Fibroblast of gingiva (primary cell): ENCODE measurements at regions not wholly inside any gene's neighbourhood (a gene's known extent, or its start where the extent isn't known, plus 50 kb on each side); places are given as distances from the start of the nearest gene placed in this dataset.
"Not testable (repeated sequence)": the region's sequence is repeated elsewhere in the genome, so short reads cannot be mapped to it uniquely, and the experiment has no call there.

Source experiments
- DNase-seq: peaks from one replicate; pipeline ENCODE4 v3.0.0-alpha.2; 2011; ENCODE audit warnings: low read depth

DNA sequence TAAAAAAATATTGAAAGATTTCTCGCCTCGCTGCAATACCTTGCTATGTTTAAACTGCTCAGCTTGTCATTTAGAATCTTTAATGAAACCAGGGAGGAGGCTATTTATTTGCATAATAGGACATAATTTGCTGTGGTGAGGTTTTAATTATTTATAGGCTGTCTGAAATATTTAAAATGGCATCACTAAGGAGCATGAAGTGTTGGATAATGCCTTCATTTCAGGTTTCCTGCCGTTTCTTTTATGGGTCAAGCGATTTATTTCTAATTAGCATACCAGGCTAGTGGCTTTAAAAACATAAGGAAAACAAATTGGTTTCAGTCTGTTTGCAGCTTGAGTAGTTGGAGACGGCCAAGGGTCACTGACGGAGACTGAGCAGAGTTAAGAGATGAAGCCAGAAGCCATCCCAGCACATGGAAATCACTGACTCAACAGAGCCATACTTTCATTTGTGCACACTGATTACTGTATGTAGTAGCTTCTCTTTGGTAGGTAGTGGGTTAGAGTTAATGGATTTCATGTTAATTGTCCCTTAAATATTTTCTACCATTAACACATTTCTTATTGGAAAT lies 1962.4 kb upstream of the TENM3 start:
- DNase-seq = no peak

DNA sequence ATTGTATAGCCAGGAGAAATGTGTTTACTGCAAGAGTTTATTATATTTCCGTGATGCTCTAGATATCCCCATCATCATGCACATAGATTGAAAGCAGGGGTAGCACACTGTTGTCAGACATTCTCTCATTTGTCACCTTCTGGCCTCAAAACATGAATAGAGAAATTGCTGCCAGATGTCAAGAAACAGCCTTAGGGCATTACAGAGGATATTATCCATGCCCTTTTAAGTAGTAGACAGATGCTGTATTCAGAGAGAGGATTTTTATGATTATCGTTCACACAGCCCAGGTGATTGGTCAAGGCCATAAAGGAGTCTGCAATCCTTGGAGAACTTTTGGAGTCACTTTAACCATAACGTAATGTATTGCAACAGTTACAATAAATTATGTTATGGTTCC lies 1961.5 kb upstream of the TENM3 start:
- DNase-seq = no peak

DNA sequence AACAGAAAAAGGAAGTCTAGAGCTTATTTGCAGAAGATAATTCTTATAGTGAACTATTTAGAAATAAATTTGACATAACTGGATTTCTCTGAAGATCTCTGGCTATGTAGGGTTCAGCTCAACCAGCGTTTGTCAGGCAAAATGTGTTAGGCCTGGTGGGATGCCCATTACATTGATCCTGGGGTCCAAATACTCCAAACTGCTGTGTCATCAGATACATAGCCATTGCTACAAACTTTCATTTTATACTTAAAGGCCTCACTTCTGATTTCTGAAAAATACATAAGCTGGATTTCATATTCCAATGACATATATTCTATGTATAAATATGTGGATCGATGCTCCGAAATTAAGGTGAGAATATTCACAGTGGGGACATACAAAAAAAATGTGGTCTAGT lies 1958.9 kb upstream of the TENM3 start:
- no peak for DNase-seq

DNA sequence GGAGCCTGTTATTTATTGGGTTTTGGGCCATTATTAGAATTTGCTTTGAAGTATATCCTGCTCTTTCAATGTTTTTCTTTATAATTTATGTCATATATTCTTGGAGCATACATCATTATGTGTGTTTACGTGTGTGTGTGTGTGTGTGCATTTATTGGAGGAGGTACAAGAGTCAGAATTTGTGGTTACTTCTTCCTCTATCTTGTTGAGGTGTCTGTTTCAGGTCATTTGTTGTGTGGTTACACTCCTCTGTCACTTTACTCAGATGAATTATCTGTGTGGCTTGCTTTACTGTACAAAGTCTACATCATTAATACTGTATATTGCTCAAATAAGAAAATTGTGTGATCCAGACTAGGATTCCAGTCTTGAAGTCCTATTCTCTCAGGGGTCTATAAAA lies 1957.4 kb upstream of the TENM3 start:
- no peak for DNase-seq

DNA sequence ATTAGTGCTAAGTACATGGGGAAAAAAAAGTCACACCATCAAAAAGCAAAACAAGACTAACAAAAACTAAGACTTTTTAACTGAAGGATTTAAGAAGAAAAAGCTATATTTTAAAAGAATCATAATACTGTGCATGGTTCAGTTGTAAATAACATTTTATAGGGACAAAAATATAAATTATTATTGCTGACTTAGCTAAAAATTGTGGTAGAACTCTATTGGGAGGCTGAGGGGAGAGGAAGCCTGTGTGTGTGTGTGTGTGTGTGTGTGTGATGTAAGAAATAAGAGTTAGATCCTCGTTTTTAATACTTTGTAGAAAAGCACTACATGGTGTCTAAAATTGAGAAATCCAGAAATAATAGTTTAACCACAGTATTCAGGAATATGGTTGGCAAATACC lies 1950.9 kb upstream of the TENM3 start:
- no peak for DNase-seq

DNA sequence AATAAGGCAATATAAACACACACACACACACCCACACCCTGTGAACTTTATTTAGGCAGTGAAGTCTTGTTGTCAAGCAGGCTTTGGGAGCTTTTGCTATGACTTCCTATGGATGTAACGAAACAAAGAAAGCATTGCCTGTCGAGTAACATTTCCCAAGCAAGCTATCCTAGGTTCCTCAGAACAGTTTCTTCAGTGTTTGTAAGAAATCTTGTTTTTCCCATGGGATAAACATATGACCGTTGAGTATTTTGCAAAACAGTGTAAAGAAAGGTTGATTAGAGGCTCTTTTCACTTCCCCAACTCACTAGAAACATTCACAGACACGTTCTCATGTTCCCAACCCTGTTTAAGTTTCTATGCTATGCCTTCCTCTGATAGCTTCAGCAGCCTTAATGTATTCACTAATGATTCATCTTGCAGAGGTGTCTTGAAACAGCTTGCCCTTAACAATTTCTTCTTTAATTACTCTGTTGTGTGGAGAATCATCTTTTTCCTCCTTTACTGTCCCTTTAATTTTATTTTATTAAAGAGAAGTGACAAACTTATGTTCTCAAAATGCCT lies 1947.1 kb upstream of the TENM3 start:
- DNase-seq = no peak

DNA sequence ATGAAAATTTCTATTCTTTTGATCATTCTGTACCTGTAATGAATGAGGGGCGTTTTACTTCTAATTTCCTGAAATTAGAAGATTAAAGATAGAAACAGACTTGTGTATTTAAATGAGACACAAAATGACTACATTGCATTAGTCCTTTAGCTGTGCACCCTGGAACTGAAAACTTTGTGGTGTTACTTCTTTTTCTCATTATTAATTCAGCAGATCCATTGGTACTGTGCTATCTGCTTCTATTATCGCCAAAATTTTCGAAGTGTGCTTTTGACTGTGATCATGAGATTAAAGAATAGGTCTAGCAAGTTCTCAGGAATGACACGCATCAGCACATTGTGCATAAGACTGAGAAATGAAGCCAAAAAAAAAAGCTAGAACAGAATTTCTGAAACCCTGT lies 1938.9 kb upstream of the TENM3 start:
- DNase-seq = no peak

DNA sequence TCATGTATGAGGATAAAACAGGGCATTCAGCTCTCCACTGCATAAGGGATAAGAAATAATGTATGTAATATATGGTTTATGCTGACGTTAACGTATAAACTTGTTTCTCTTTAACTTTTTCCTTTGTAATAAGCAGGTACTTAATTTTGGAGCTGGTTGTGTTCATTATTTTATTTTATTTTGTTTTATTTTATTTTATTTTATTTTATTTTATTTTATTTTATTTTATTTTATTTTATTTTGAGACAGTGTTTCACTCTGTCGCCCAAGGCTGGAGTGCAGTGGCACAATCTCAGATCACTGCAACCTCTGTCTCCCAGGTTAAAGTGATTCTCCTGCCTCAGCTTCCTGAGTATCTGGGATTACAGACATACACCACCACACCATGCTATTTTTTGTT lies 1932.6 kb upstream of the TENM3 start:
- no peak for DNase-seq

DNA sequence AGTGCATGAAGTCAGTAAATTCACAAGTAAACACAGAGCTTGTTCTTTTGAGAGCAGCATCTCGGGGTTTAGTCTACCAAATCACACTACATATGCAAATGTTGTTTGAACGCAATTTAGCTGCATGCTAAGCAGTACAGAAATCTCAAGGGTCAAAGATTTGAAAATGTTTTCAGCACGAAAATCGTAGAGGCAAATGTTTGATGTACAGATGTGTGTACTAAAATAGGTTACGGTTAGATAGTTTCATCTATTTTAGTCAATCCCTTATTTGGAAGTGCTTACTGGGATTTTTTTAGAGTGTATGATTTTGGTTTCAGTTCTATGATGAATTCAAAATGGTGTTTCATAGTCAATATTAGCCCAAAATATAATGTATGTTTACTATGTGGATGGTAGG lies 1928.2 kb upstream of the TENM3 start:
- DNase-seq = no peak

DNA sequence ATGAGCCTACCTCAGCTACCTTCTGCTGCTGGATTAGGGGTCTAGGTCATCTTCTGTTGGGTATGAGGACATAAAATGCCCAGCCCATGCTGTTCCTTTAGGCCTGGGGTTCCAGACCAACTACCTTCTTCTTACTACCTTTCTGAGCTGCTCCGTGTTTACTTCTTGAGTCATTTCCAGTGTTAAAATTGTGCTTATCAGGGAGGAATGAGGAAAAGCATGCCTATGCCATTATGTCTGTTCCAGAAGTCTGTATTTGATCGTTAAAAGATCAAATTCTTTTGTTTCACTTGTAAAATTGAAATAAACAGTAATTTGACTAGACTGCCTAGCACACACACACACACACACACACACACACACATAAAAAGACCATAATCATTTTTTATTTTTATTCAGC lies 1912.7 kb upstream of the TENM3 start:
- no peak for DNase-seq

DNA sequence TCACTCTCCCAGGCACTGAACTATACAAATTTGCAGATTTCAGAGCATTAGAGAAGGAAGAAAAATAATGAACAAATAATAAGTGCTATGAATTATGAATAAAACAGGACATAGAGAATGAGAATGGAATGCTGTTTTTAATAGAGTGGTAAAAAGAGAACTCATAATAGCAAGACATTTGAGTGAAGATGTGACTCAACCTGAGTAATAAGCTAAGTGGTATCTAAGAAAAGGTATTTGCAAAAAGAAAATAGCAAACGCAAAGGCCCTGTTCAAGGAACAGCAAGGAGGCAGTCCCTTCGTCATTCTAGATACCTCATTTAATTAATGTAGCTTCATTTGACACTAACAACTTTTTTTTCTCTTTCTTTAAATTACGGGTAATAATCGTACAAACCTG lies 1910.0 kb upstream of the TENM3 start:
- no peak for DNase-seq

DNA sequence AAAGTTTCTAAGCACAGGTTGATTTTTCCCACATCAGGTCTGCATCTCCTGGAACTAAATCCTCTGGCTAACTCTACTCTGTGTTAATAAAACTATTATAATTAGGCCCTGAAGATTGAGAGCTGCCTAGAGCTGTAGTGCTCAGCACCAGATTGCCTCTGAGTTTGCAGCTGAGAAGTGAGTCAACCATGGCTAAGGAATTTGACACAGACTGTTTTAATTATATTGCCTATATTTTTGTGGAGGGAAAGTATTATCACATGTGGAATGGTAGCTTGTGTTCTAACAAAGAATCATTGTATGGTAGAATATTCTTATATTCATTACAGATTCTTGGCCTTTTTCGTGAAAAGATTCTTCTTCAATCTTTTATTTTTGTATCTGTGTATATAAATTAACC lies 1907.6 kb upstream of the TENM3 start:
- DNase-seq = no peak

DNA sequence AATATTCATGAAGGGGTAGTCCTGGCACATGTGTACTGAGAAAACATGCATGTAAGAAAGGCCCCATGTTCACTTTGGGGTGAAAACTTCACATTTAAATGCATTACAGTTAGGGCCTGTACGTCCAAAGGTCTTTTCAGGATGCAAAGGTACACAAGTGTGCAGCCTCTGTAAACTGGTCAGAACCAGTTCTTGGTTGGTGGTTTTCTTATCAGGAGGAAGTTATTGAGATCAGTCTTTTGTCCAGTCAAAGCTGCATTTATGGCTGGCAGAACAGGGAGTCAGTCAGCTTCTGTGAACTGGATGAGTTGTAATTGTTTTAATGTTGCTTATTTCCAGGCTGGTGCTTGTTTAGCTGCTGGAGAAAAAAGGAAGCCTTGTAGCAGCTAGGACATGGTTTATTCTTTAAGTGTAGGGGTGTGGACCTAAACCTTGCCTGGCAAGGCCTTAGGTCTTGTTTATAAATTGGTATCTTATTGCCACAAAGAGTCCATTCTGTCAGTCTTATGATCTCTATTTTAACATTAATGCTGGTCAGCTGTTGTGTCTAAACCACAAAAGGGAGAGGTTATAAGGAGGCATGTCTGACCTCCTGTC lies 1906.6 kb upstream of the TENM3 start:
- no peak for DNase-seq

DNA sequence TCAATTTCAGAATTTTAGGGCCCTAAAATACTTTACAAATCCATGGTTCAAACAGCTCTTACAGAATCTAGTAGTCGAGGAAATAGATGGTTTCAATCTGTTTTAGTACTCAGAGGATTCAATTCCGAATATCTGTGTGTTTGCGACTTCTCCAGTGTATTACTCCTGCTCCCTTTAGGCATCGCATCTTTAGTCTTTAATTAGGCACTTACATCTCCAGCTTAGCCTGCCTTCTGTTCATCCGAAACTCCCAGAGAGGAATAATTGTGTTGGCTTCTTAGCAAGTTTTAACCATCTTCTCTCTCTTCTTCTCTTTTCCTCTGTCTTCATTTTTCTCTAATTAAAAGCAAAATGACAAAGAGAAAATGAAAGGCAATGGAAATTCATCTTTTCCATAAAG lies 1901.3 kb upstream of the TENM3 start:
- no peak for DNase-seq

DNA sequence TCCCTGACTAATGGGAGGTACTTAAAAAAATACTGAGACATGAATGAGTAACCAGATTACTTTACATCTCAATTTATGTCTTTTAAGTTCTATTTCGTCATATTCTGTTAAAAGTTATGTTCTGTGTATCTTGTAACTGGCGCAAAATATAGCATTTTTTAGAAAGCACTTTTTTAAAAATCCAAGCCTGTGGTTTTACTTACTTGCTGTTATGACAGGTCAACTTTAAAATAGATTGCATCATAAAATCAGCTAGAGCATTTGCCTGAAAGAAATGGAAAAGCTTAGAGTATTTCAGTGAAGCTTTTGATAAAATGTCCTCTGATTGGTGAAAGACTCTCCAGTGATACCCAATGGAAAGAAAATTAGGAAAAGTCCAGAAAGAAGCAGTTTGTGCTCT lies 1892.3 kb upstream of the TENM3 start:
- DNase-seq = no peak

DNA sequence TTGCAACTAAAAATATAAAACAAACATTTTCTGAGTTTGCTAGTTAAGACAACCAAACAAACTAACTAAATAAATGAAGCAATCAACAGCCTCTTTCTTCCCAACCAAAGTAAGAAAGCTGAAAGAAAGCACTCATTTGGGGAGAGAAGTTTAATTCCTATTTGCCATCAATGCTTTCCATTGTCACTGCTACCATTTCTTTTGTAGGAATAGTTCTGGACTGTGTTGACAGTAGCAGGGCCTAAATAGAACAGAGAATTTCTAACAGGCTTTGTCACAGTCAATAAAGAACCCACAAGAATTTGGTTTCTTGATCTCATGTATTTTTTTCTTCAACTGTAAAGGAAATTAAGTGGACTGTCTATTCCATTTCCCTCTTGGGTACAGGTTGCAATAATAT lies 1886.4 kb upstream of the TENM3 start:
- DNase-seq = no peak

DNA sequence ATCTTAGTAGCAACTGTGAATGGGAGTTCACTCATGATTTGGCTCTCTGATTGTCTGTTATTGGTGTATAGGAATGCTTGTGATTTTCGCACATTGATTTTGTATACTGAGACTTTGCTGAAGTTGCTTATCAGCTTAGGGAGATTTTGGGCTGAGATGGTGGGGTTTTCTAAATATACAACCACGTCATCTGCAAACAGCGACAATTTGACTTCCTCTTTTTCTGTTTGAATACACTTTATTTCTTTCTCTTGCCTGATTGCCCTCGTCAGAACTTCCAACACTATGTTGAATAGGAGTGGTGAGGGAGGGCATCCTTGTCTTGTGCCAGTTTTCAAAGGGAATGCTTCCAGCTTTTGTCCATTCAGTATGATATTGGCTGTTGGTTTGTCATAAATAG lies 1883.1 kb upstream of the TENM3 start:
- not testable (repeated sequence) for DNase-seq

DNA sequence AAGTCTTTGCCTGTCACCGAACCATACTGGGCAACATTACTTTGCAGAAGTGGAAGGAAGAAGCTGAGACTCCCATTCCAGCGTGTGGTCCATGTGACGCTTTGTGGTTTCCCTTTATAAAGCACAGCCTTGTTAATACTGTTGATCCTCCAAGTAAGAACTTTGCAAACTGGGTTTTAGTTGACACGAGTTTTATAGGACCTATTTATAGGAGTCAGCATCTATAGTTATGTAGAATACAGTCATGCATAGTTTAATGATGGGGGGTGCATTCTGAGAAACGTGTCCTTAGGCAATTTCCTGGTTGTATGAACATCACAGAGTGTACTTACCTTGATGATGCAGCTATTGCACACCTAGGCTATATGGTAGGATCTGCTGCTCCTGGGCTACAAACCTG lies 1879.4 kb upstream of the TENM3 start:
- no peak for DNase-seq

DNA sequence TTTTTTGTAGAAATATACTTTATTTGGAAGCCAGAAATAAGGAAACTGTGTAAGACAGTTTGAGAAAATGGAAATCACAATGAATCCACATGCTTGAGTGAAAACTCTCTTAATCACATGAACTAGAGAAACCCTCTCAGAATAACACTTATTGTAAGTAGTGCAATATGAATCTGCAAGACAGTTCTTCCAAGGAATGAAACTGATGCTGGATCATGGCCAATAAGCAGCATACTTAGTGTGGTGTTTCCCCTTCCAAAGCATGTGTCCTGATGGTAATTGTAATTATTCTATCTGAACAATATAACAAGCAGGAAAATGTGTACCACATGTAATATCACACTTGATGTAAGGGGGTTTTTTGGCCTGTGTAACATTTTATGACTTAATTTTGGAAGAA lies 1870.5 kb upstream of the TENM3 start:
- no peak for DNase-seq

DNA sequence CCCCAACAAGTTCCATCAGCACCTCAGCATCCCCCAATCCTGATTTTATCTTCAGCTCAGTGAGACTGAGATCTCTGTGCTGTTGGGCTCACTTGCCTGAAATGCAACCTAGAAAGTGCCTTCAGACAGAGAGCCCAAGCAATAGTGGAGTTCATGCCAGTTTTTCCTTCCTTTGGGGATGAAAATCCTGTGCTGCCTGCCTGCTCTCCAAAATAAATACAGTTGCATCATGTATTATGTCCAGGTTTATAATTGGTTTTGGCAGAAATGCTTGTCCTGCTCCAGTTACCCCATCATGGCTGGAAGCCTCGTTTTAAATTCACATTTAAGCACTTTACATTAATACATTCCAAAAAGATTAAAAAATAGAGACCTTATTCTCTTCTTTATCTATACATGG lies 1865.5 kb upstream of the TENM3 start:
- DNase-seq = no peak

DNA sequence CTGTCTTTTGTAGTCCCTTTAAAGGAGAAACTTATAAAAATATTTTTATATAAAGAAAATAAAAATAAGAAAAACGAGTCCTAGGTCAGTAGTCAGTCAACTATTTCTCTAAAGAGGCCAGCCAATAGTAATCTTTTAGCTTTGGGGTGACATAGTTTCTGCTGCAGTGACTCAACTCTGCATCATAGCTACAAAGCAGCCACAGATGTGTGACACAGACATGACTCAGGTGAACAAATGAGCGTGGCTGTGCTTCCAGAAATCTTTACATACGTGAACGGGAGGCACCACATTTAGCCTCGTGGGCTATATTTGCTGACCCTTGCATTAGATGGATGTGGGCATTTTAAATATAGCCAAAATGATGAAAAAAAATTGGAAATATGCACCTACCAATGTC lies 1862.5 kb upstream of the TENM3 start:
- DNase-seq = no peak

DNA sequence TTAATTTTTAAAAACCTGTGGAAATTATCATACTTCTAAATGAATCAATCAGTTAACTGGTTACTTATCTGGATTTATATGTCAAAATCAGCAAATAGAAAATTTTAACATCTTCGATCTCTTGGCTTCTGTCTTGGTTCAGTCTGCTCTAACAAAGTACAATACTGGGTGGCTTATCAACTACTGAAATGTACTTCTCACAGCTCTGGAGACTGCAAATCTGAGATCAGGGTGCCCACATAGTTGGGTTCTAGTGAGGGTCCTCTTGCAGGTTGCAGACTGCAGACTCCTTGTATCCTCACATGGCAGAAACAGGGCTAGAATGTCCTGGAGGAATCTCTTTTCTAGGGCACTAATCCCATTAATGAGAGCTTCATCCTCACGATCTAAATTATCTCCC lies 1851.6 kb upstream of the TENM3 start:
- no peak for DNase-seq

DNA sequence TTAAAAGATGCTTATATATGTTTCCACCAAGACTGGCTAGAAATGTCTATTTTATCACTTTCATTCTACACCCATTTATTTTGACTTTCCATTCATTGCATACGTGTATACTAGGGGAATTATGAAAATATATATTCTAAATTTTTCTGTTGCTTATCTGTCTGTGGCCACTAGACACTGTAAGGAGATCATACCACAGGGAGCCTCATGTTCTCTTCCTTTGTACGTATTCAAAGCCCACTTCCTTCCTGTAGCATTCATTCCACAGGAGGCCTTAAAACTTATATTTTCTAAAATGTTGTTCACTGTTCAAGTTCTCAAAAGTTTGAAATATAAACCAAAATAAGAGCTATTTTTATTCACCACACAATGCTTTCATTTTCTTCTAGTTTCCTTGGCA lies 1848.9 kb upstream of the TENM3 start:
- DNase-seq = no peak

DNA sequence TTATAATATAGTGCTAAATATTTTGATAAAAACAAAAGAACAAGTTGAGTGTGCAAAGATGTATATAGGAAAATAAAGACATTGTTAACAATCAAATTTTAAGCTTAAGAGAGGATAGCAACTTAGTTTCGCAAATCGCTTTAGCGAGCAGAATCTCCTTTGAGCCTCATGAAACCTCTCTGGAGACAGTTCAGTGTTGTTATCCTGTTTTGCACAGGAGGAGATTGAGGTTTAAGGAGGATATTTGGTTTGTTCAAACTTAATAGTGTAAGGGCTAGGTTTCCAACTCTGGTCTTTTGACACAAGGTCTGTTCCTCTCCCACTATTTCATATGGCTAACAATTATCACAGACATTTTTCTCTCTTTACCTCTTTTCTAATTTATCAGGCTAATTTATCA lies 1848.5 kb upstream of the TENM3 start:
- no peak for DNase-seq
